HG03354 (cell line): ENCODE measurements at regions not wholly inside any gene's neighbourhood (a gene's known extent, or its start where the extent isn't known, plus 50 kb on each side); places are given as distances from the start of the nearest gene placed in this dataset.
"Not testable (repeated sequence)": the region's sequence is repeated elsewhere in the genome, so short reads cannot be mapped to it uniquely, and the experiment has no call there.

ENCODE experiments used
- ATAC-seq: cut with Tn5 transposase; IDR thresholded peaks from one replicate; pipeline ENCODE4 v1.9.1; 2021; ENCODE audit warnings: mild to moderate bottlenecking; ENCODE audit not compliant: unreplicated experiment, poor library complexity, severe bottlenecking

DNA sequence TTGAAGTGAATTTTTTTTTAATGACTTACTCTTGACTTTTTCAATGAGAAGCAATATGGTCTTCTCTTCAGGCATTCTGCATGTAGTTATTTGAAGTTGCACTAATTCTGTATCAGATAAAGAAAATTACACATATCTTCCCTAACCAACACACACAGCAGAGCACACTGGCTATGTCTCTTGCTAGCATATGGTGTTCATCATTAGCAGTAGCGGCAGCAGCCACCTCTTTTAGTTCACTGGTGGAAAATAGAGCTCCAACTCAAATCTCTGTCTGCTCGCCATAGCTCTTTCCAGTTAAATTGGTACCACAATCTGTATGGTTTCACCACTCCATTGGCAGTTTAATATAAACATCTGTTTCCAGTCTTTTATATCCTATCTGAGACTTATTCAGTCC lies 278.1 kb upstream of the ZEB2 start:
- ATAC-seq, result no peak

GRCh38 chr2:144796936-144797335 lies 277.0 kb upstream of the ZEB2 start:
- no peak for ATAC-seq

GRCh38 chr2:144796164-144796563 lies 276.2 kb upstream of the ZEB2 start:
- no peak for ATAC-seq

- ATAC-seq, result no peak
Observed at GRCh38 chr2:144785253-144785652, 265.3 kb upstream of the ZEB2 start.

GRCh38 chr2:144780983-144781382 lies 261.1 kb upstream of the ZEB2 start:
- no peak for ATAC-seq

- no peak for ATAC-seq
Observed at GRCh38 chr2:144776766-144777165, 256.8 kb upstream of the ZEB2 start.

DNA sequence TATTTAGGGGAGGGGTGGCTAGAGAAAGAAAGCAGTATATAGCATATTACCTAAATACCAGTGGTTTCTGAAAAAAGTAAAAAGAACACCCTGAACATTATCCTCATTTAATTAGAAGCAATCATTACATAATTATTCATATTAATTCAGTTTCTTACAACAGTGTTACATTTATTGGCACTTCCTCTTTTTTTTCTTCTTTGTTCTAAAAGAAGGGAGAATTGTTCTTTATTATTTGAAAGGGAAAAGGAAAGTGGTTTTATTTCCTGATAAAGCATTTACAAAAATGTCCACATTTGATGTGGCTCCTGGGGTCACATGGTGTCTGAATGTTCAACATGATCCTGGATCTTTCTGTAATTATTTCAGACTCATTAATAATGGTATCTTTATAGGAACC lies 254.9 kb upstream of the ZEB2 start:
- no peak for ATAC-seq

DNA sequence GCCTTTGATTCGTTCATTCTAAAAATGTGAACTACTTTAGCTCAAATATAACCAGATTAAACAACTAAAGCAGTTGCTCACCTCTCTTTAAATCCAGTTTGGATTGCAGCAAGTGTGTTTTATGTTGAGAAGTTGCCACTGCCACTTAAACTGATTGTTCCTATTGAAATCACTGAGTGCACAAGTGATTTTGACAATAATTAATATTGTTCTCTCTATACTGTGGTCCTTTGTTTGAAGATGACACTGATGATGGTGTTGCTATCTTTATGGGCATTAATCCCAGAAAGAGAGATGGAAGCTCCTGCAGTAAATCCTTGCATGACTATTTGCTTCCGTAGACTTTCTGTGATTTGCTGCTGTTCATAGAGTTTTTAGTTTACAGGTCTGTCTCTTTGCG lies 251.4 kb upstream of the ZEB2 start:
- ATAC-seq, result no peak

DNA sequence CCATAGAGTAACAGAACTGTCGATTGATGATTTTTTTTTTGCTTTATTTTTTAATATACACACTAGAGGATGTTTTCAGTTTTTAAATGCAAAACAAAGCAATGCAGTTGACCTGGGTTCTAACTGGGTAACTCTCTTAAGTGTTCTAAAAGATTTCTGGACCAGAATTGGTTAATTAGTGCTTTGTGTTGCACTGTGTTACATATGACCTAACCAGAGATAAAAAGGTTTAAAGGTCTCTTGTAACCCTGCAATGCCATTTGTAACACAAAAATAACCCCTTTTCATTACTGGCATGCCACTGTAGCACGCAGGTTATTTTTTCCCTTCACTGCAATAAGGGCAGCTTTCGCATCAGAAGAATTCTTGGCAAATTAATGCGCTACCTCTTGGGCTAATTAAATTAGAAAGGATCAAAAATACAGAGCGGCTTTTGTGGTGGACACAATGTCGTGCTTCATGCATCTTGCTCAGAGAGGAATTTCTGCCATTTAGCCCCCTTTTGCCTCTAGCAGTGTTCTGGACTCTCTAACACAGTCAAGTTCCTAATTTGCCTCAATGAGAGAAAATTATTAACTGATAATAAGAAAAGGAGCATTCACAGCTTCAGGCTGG lies 250.8 kb upstream of the ZEB2 start:
- no peak for ATAC-seq

GRCh38 chr2:144760939-144761338 lies 241.0 kb upstream of the ZEB2 start:
- ATAC-seq, result not testable (repeated sequence)

- ATAC-seq, result no peak
Observed at GRCh38 chr2:144759746-144760145, 239.8 kb upstream of the ZEB2 start.

DNA sequence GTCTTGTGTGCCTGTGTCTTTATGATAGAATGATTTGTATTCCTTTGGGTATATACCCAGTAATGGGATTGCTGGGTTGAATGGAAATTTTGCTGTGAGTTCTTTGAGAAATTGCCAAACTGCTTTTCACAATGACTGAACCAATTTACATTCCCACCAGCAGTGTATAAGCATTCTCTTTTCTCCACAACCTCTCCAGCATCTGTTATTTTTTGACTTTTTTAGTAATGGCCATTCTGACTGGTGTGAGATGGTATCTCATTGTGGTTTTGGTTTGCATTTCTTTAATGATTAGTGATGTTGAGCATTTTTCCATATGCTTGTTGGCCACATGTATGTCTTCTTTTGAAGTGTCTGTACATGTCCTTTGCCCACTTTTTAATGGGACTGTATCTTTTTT lies 238.3 kb upstream of the ZEB2 start:
- not testable (repeated sequence) for ATAC-seq

GRCh38 chr2:144753416-144753815 lies 233.5 kb upstream of the ZEB2 start:
- no peak for ATAC-seq

DNA sequence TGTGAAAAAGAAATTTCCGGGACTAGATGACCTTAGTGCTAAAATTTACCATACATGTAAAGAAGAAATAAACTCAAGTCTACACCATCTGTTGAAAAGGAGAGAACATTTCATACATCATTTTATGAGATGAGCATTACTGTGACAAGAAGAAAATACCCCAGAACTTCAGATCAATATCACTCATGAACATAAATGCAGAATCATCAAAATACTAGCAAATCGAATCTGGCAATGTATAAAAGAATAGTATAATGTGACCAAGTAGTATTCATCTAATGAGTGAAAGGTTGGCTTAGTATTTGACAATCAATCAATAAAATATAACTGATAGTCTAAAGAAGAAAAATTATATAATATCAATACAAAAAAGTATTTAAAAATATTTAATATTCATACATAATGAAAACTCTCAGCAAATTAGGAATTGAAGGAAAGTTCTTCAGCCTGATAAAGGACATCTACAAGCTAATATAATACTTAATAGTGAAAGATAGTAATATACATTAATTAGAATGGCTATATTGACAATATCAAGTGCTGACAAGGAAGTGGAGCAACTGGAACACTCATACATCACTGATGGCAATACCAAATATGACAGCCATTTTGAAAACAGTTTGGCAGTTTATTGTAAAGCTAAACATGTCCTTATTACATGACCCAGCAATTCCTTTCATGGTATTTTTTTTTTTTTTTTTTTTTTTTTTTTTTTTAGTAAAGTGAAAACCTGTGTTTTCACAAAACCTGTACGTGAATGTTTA lies 231.4 kb upstream of the ZEB2 start:
- no peak for ATAC-seq

- no peak for ATAC-seq
Observed at GRCh38 chr2:144749188-144749587, 229.3 kb upstream of the ZEB2 start.

DNA sequence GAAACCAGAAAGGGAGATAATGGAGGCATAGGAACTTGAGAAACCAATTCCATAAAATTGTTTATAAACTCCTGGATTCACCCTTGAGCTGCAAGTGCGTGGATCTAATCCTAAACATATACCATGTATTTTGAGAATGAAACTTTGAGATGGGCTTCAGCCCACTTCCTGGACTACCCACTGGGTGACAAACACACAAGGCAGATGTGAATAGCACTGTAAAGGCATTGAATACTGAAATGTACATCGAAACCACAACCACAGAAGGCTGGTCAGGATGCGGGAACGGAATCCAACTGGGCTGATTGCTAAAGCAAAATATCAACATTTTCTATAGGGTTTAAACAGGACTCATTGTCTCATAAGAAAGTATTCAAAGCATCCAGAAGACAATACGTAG lies 228.5 kb upstream of the ZEB2 start:
- no peak for ATAC-seq

GRCh38 chr2:144747571-144747970 lies 227.7 kb upstream of the ZEB2 start:
- ATAC-seq, result no peak

GRCh38 chr2:144745424-144745823 lies 225.5 kb upstream of the ZEB2 start:
- no peak for ATAC-seq

DNA sequence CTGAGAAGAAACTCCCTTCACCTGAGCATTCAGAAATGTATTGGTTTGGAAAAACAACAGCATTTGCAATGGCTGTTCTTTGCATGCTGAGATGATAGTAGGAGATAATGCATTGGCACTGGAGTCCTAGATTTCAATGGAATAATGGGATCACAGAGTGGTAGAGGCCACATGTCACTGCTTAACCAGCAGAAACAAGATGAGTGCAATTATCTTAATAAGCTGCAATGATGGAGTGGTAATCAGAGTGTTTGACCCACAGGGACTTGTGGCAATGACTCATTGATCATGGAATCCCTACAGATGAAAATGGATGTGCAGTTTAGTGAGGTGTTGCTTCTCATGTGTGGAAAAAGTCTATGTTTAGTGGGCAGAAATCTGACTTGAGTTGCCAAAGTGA lies 218.8 kb upstream of the ZEB2 start:
- no peak for ATAC-seq

DNA sequence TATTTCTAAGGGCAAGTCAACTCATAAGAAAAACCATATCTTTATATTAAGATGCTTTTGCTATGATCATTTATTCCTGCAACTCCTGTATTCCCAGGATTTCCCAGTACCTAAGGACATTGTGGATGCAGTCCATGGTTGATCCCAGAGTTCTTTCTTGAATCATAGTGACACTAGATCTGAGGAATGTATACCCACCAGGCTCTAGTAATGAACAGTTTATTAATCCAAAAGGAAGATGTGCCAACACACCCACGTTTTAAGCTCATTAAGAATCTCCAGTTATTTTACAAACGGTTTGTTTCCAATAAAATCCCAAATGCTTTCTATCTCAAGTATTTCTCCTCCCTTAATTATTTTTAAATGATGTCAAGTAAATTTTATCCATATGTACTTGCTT lies 210.8 kb upstream of the ZEB2 start:
- ATAC-seq, result no peak

DNA sequence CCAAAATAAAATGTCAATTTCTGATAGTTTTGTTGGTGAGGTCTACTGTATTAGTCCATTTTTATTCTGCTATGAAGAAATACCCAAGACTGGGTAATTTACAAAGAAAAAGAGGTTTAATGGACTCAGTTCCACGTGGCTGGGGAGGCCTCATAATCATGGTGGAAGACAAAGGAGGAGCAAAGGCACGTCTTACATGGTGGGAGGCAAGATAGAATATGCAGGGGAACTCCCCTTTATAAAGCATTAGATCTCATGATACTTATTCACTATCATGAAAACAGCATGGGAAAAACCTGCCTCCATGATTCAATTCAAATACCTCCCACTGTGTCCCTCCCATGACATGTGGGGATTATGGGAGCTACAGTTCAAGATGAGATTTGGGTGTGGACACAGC lies 204.5 kb upstream of the ZEB2 start:
- not testable (repeated sequence) for ATAC-seq

- no peak for ATAC-seq
Observed at GRCh38 chr2:144718376-144718775, 198.5 kb upstream of the ZEB2 start.
